ENCODE measurements at regions not wholly inside any gene's neighbourhood (a gene's known extent, or its start where the extent isn't known, plus 50 kb on each side); places are given as distances from the start of the nearest gene placed in this dataset.
A peak's percentile ranks its signal among the peaks of the same experiment; 100 is the strongest.

DNA sequence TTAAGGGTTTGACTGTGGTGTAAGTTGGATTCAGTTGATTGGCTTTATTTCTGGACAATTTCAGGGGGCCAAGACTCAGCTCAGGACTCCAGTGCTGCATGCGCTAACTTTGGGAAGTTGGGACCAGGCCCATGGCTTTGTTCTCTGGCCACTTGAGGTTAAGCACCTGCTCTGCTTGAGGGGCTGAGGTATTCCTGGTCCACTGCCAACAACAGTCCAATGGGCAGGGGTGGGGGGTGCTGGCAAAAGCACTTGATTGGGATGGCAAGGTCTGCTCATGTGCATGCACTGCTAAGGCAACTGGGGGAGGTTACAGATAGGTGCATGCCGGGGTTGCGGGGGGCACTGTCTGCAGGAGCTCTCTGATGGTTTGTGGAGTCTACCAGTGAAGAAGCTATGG is 52.6 kb upstream of the ASB17 start:
- no peak for DNase-seq (ENCODE audit: low read depth in 3 of 3)

GRCh38 chr1:75985827-75986226 is 53.6 kb upstream of the ASB17 start:
- no peak for DNase-seq (ENCODE audit: low read depth in 3 of 3)

- no peak for DNase-seq (ENCODE audit: low read depth in 3 of 3)
Measured at GRCh38 chr1:75986478-75986877, 54.3 kb upstream of the ASB17 start.

GRCh38 chr1:75989121-75989520 is 56.9 kb upstream of the ASB17 start:
- no peak for DNase-seq (ENCODE audit: low read depth in 3 of 3)

DNA sequence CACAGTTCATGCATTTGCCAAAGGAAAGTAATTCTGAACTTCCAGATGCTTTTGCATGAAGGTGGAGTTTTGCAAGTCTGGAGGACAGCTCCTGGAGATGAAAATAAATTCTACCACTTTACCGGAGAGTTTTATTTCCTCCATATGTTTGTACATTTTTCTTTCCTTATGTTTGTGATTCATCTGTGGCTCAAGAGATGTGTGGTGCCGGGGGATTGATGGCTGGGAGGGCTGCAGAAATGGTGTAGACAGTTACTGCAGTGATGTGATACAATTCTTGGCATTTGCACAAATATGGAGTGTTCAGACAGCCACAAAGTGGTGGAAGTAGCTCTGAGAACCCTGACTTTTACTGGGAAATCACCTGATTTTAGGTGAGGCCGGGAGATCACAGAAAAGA is 58.5 kb upstream of the ASB17 start:
- DNase-seq (ENCODE audit: low read depth in 3 of 3): no peak

DNA sequence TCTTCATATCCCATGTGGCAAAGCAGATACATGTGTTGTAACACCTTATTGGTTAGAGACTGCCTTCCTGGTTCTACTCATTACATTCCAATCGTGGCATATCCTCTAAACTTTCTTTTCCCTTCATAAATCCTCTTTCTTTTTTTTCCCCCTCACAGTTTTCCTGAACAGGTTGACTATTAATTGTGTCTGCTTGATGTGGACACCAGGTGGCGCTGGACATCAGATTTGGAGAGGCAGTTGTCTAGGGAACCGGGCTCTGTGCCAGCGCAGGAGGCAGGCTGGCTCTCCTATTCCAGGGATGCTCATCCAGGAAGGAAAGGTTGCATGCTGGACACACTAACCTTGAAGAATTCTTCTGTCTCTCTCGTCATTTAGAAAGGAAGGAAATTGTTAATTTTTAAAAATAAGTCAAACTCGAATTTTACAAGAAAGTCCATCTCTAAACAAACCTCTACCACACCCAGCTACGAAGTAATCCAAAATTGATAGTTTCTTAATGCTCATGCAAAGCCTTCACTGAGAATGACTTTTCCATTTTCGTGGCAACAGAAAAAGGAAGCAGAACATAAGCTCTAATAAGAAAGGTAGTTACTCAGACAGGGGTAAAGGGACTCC is 59.4 kb upstream of the ASB17 start:
- DNase-seq (ENCODE audit: low read depth in 3 of 3): peak; percentile 36 to 55 (median 53)

DNA sequence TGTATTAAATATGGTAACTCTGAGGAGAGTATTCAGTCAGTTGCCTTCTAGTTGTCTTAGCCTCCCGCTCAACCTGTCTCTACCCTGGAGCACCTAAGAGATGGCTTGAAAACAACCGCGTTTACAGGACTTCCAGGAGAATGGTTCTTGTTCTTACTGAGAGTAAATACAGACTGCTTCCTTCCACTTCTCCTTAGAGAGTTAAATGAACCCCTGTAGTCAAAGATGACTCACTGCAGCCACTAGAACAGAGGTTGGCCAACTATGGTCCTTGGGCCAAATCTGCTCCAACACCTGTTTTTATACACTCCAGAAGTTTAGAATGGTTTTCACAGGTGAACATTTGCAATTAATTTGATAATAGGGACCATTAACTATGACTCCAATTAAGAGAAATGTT is 60.1 kb upstream of the ASB17 start:
- DNase-seq (ENCODE audit: low read depth in 3 of 3): no peak

GRCh38 chr1:75993661-75994060 is 61.5 kb upstream of the ASB17 start:
- DNase-seq (ENCODE audit: low read depth in 3 of 3): no peak

DNA sequence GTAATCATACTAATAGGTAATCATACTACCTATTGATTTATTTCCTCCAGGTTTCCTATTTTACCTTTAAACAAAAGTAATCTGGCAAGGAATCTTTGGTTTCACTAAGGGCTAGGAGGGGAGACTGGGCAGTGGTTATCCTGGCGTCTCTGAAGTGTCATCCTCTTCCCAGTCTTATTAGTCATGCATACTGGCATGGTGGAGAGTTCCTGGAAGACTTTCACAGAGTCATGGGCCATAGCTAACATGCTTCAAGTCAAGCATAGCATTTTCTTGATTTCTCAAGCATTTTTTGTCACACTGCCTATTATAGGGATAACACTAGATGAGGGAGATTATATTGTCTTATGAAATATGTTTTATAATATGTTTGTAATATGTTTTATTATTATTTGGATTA is 64.0 kb upstream of the ASB17 start:
- DNase-seq (ENCODE audit: low read depth in 3 of 3): no peak

DNA sequence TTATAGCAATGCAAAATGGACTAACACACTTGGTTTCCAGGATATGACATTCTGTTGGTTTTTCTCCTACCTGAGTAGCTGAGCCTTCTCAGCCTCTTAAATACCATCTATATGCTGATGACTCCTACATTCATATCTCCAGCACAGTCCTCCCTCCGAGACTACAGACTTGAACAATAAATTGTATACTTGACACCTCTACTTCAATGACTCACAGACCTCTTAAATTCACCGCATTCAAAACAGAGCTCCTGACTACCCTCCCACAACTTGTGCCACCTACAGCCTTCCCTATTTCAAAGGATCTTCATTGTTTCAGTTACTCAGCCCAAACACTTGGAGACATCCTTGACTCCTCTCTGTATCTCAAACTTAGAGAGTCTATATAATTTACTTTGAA is 66.8 kb upstream of the ASB17 start:
- no peak for DNase-seq (ENCODE audit: low read depth in 3 of 3)

- no peak for DNase-seq (ENCODE audit: low read depth in 3 of 3)
Measured at GRCh38 chr1:76003946-76004345, 70.6 kb upstream of the ST6GALNAC3 start.

DNA sequence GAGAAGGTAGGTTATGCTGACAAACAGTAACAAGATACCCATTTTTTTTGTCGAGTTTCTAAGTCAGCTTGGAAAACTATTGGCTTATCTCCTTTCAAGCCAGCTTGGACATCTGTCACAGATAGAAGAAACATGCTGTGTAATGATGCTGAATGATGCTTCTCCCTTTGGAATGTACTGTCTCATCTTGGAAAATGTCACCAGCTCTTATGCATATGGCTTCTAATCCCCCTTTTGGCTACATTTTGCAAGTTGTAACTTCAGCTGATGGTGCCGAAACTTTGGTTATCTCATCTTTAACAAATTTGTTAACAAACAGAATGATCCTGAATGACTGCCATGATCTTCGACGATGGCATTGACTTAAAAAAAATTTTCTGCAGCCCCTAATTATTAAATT is 68.8 kb upstream of the ST6GALNAC3 start:
- no peak for DNase-seq (ENCODE audit: low read depth in 3 of 3)

GRCh38 chr1:76006234-76006633 is 68.3 kb upstream of the ST6GALNAC3 start:
- no peak for DNase-seq (ENCODE audit: low read depth in 3 of 3)

- no peak for DNase-seq (ENCODE audit: low read depth in 3 of 3)
Measured at GRCh38 chr1:76010802-76011201, 63.7 kb upstream of the ST6GALNAC3 start.

DNA sequence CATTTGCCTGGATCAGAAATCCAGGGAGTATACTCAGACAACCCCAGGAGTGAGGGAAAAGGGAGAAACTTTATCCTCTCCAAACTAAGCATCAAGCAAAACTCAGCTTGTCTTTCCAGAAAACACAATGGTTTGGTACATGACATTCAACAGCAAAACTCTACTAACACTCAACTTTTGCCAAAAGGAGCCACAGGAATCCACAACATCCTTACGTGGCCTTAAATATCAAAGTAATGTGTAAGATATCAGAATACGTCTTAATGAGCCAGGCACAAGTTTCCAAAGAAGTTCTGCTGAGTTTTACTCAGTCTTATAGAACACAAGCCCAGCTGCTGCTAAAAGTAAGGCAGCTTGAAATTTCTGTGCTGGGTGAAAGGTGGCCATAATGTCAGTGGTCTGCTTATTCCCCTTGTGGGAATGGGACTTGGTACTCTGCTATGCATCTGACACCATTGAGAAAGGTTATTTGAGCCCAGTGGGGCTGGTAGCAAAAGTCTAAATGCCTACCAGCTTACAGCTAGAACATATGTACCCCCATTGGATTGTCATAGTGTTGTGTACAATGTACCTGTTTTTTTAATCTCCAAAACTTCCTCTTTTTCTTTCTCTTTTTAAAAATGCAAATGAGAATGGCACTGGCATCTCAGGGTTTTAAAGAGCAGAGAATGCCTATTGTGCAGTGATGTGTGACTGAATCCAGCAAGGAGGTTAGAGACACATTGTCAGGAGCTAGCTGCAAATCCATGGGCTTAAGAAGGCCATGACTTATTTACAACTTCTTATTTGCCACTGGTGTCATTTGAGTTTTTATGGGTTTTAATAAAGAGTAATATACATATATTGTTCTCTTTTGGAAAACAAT is 62.0 kb upstream of the ST6GALNAC3 start:
- DNase-seq (ENCODE audit: low read depth in 3 of 3): no peak

- DNase-seq (ENCODE audit: low read depth in 3 of 3): no peak
Measured at GRCh38 chr1:76013206-76013581, 61.4 kb upstream of the ST6GALNAC3 start.

- no peak for DNase-seq (ENCODE audit: low read depth in 3 of 3)
Measured at GRCh38 chr1:76015478-76016103, 59.0 kb upstream of the ST6GALNAC3 start.

- no peak for DNase-seq (ENCODE audit: low read depth in 3 of 3)
Measured at GRCh38 chr1:76018045-76018444, 56.5 kb upstream of the ST6GALNAC3 start.

GRCh38 chr1:76021846-76022245 is 52.7 kb upstream of the ST6GALNAC3 start:
- DNase-seq (ENCODE audit: low read depth in 3 of 3): no peak

- no peak for DNase-seq (ENCODE audit: low read depth in 3 of 3)
Measured at GRCh38 chr1:76023669-76024435, 50.7 kb upstream of the ST6GALNAC3 start.

All from stimulated activated CD4-positive, alpha-beta T cell treated with anti-CD3 and anti-CD28 coated beads, TNF-alpha, amount 100 ng/mL, for 48 hours (primary cell).